Glomerular endothelial cell (primary cell): ENCODE measurements at regions not wholly inside any gene's neighbourhood (a gene's known extent, or its start where the extent isn't known, plus 50 kb on each side); places are given as distances from the start of the nearest gene placed in this dataset.

Source experiments
- DNase-seq: peaks from one replicate; pipeline ENCODE4 v3.0.0-alpha.2; 2011; ENCODE audit warnings: low read depth, low spot score; ENCODE audit errors: extremely low read depth

- no peak for DNase-seq
Measured at GRCh38 chr18:75554644-75555185, 127.2 kb upstream of the SMIM21 start.

- no peak for DNase-seq
Measured at GRCh38 chr18:75554176-75554575, 126.7 kb upstream of the SMIM21 start.

- DNase-seq, result no peak
Measured at GRCh38 chr18:75553021-75553420, 125.5 kb upstream of the SMIM21 start.

GRCh38 chr18:75551071-75551470 is 123.6 kb upstream of the SMIM21 start:
- DNase-seq, result no peak

- no peak for DNase-seq
Measured at GRCh38 chr18:75548353-75548905, 120.9 kb upstream of the SMIM21 start.

GRCh38 chr18:75546964-75547363 is 119.5 kb upstream of the SMIM21 start:
- no peak for DNase-seq

- no peak for DNase-seq
Measured at GRCh38 chr18:75545189-75545588, 117.7 kb upstream of the SMIM21 start.

- no peak for DNase-seq
Measured at GRCh38 chr18:75544496-75544895, 117.0 kb upstream of the SMIM21 start.

- DNase-seq, result no peak
Measured at GRCh38 chr18:75544051-75544481, 116.6 kb upstream of the SMIM21 start.

- no peak for DNase-seq
Measured at GRCh38 chr18:75538727-75539126, 111.2 kb upstream of the SMIM21 start.

GRCh38 chr18:75533950-75534349 is 106.4 kb upstream of the SMIM21 start:
- no peak for DNase-seq

GRCh38 chr18:75533209-75533608 is 105.7 kb upstream of the SMIM21 start:
- no peak for DNase-seq

GRCh38 chr18:75531851-75532459 is 104.5 kb upstream of the SMIM21 start:
- DNase-seq, result no peak

- DNase-seq, result no peak
Measured at GRCh38 chr18:75531212-75531850, 103.8 kb upstream of the SMIM21 start.

GRCh38 chr18:75530566-75531211 is 103.2 kb upstream of the SMIM21 start:
- DNase-seq, result no peak

- no peak for DNase-seq
Measured at GRCh38 chr18:75530118-75530517, 102.6 kb upstream of the SMIM21 start.

GRCh38 chr18:75529394-75529793 is 101.9 kb upstream of the SMIM21 start:
- DNase-seq, result no peak

GRCh38 chr18:75527848-75528685 is 100.6 kb upstream of the SMIM21 start:
- DNase-seq, result no peak

- DNase-seq, result no peak
Measured at GRCh38 chr18:75526038-75526437, 98.5 kb upstream of the SMIM21 start.

GRCh38 chr18:75525331-75525730 is 97.8 kb upstream of the SMIM21 start:
- no peak for DNase-seq

- no peak for DNase-seq
Measured at GRCh38 chr18:75524841-75525240, 97.3 kb upstream of the SMIM21 start.
